ENCODE measurements at regions not wholly inside any gene's neighbourhood (a gene's known extent, or its start where the extent isn't known, plus 50 kb on each side); places are given as distances from the start of the nearest gene placed in this dataset.

- Histone ChIP-seq H3K4me3 (no peak overlapping the region), H3K27ac (no peak overlapping the region), H3K27me3 (no peaks in the 10 kb centered on the region), H3K9me3 (no peaks in the 10 kb centered on the region), H3K4me1 (peaks cover 7 to 30% (median 22%) of the 10 kb centered on the region in 4 donors), H3K36me3 (no peaks in the 10 kb centered on the region)
- intact Hi-C loops (cut with DNase I; ENCODE audit: low total_unique reads), result loop anchor here (5.0 kb wide), 2 partner anchors 163 to 233 kb away; no protein-coding TSS in a partner anchor
- DNase-seq, result no peak
- TF ChIP-seq POLR2A (IDR thresholded peaks at IDR 0.05), result no peak
- WGBS, 5 donors, result 82 to 94% (median 88%) methylated on average over 7 of the region's 7 CpGs
Measured at GRCh38 chr6:137709424-137710236, 157.4 kb upstream of the TNFAIP3 start.

GRCh38 chr6:137711972-137712371 lies 155.1 kb upstream of the TNFAIP3 start:
- H3K36me3 ChIP-seq, result no peaks in the 10 kb centered on the region

GRCh38 chr6:137712587-137712986 lies 154.5 kb upstream of the TNFAIP3 start:
- 92 to 97% (median 95%) methylated on average over 5 of the region's 5 CpGs for WGBS, 5 donors
- H3K9me3 ChIP-seq, result no peaks in the 10 kb centered on the region
- TF ChIP-seq EP300 (IDR thresholded peaks at IDR 0.05), result no peak
- TF ChIP-seq CTCF (IDR thresholded peaks at IDR 0.05), result no peak
- no peak for TF ChIP-seq POLR2AphosphoS5 (IDR thresholded peaks at IDR 0.05)
- no peak for TF ChIP-seq POLR2A (IDR thresholded peaks at IDR 0.05)
- H3K27ac ChIP-seq, result no peak overlapping the region
- no peaks in the 10 kb centered on the region for H3K27me3 ChIP-seq
- intact Hi-C loops (cut with DNase I; ENCODE audit: low total_unique reads), result loop anchor here (5.0 kb wide), 2 partner anchors 160 to 230 kb away; no protein-coding TSS in a partner anchor
- H3K4me1 ChIP-seq, result peaks cover 2 to 11% (median 10%) of the 10 kb centered on the region in 4 donors
- no peak for DNase-seq
- H3K4me3 ChIP-seq, result no peak overlapping the region
- no peaks in the 10 kb centered on the region for H3K36me3 ChIP-seq

More at GRCh38 chr6:137711972-137712371, 155.1 kb upstream of the TNFAIP3 start:
- 56 to 93% (median 86%) methylated on average over 1 of the region's 1 CpG for WGBS, 5 donors
- Histone ChIP-seq H3K9me3 (no peaks in the 10 kb centered on the region), H3K4me3 (no peak overlapping the region), H3K4me1 (peaks cover 7 to 17% (median 14%) of the 10 kb centered on the region in 4 donors), H3K27me3 (no peaks in the 10 kb centered on the region), H3K27ac (no peak overlapping the region)
- no peak for DNase-seq
- intact Hi-C loops (cut with DNase I; ENCODE audit: low total_unique reads), result loop anchor here (5.0 kb wide), 2 partner anchors 160 to 230 kb away; no protein-coding TSS in a partner anchor
- TF ChIP-seq POLR2A (IDR thresholded peaks at IDR 0.05), result no peak
- no peak for TF ChIP-seq EP300 (IDR thresholded peaks at IDR 0.05)
- no peak for TF ChIP-seq POLR2AphosphoS5 (IDR thresholded peaks at IDR 0.05)
- TF ChIP-seq CTCF (IDR thresholded peaks at IDR 0.05), result no peak

GRCh38 chr6:137715589-137716045 lies 151.4 kb upstream of the TNFAIP3 start:
- H3K9me3 ChIP-seq, result no peaks in the 10 kb centered on the region
- intact Hi-C loops (cut with DNase I; ENCODE audit: low total_unique reads), result no loop called here
- no peaks in the 10 kb centered on the region for H3K4me1 ChIP-seq
- H3K4me3 ChIP-seq, result no peak overlapping the region
- H3K27me3 ChIP-seq, result no peaks in the 10 kb centered on the region
- peak in 1 of 2 donors; percentile 65 for DNase-seq
- no peak for TF ChIP-seq CTCF (IDR thresholded peaks at IDR 0.05)
- no peak for TF ChIP-seq EP300 (IDR thresholded peaks at IDR 0.05)
- TF ChIP-seq POLR2A (IDR thresholded peaks at IDR 0.05), result no peak
- peak in 2 of 3 donors; percentile 5 to 9 for TF ChIP-seq POLR2AphosphoS5 (IDR thresholded peaks at IDR 0.05)
- H3K36me3 ChIP-seq, result no peaks in the 10 kb centered on the region
- peak overlapping the region in 2 of 5 donors; percentile 3 to 7 for H3K27ac ChIP-seq
- 52 to 83% (median 67%) methylated on average over 4 of the region's 4 CpGs for WGBS, 5 donors
